DND-41 (cell line): ENCODE measurements at regions not wholly inside any gene's neighbourhood (a gene's known extent, or its start where the extent isn't known, plus 50 kb on each side); places are given as distances from the start of the nearest gene placed in this dataset.
"Not testable (repeated sequence)": the region's sequence is repeated elsewhere in the genome, so short reads cannot be mapped to it uniquely, and the experiment has no call there.

Experiments used
- ATAC-seq: fragments of 200-7000 bp; cut with Tn5 transposase; 3 replicates; pipeline ENCODE4 v1.9.1; 2021; ENCODE audit warnings: low read depth; ENCODE audit not compliant: insufficient read depth
- DNase-seq: peaks from one replicate; pipeline ENCODE4 v3.0.0-alpha.2; 2020
- H2AFZ ChIP-seq: 2 replicates; pipeline ENCODE4 v1.6.0; 2012; ENCODE audit warnings: low read depth, low read length
- H3K27ac ChIP-seq: 2 replicates; pipeline ENCODE4 v1.5.1; 2012; ENCODE audit warnings: low read length, inconsistent platforms
- H3K27me3 ChIP-seq: fragments of 200-600 bp; sonication (generic); 2 replicates; pipeline ENCODE4 v1.6.0; 2012; ENCODE audit warnings: low read length, mild to moderate bottlenecking, inconsistent platforms; ENCODE audit not compliant: insufficient read depth, poor library complexity
- H3K36me3 ChIP-seq: 2 replicates; pipeline ENCODE4 v1.5.1; 2012; ENCODE audit warnings: low read length, inconsistent platforms; ENCODE audit not compliant: insufficient read depth
- H3K4me1 ChIP-seq: 2 replicates; pipeline ENCODE4 v1.5.1; 2012; ENCODE audit warnings: mild to moderate bottlenecking, low read length; ENCODE audit not compliant: insufficient read depth
- H3K4me2 ChIP-seq: 2 replicates; pipeline ENCODE4 v1.6.0; 2012; ENCODE audit warnings: mild to moderate bottlenecking, moderate library complexity, low read length, inconsistent platforms; ENCODE audit not compliant: insufficient read depth
- H3K4me3 ChIP-seq, 2 experiments: fragments of 200-600 bp in 1 of 2; shearing (Covaris generic) in 1 of 2; 2 replicates each; pipeline ENCODE4 v1.5.1; 2012 to 2016; ENCODE audit warnings: inconsistent platforms in 2 of 2, low read length in 2 of 2, mild to moderate bottlenecking in 2 of 2, low read depth in 1 of 2, moderate library complexity in 1 of 2
- H3K79me2 ChIP-seq: 2 replicates; pipeline ENCODE4 v1.6.0; 2012; ENCODE audit warnings: low read length, inconsistent platforms; ENCODE audit not compliant: insufficient read depth
- H3K9ac ChIP-seq: 2 replicates; pipeline ENCODE4 v1.6.0; 2012; ENCODE audit warnings: low read depth, mild to moderate bottlenecking, inconsistent platforms, low read length, moderate library complexity
- H3K9me3 ChIP-seq: 2 replicates; pipeline ENCODE4 v1.5.1; 2012; ENCODE audit warnings: low read length, moderate library complexity, mild to moderate bottlenecking, inconsistent platforms; ENCODE audit not compliant: insufficient read depth, severe bottlenecking
- H4K20me1 ChIP-seq: 2 replicates; pipeline ENCODE4 v1.6.0; 2012; ENCODE audit warnings: low read length; ENCODE audit not compliant: insufficient read depth
- EZH2 ChIP-seq: IDR thresholded peaks from 3 replicates; pipeline ENCODE4 v1.6.1; 2012; ENCODE audit warnings: borderline replicate concordance, low read depth, mild to moderate bottlenecking, moderate library complexity, low read length, inconsistent platforms; ENCODE audit not compliant: severe bottlenecking
- TF ChIP-seq, protein P1 (sequence below): IDR thresholded peaks from 2 replicates; pipeline ENCODE4 v1.5.1; 2012; ENCODE audit warnings: borderline replicate concordance, low read length, moderate library complexity, mild to moderate bottlenecking; ENCODE audit not compliant: poor library complexity, severe bottlenecking; ENCODE audit errors: extremely low read depth

DNA sequence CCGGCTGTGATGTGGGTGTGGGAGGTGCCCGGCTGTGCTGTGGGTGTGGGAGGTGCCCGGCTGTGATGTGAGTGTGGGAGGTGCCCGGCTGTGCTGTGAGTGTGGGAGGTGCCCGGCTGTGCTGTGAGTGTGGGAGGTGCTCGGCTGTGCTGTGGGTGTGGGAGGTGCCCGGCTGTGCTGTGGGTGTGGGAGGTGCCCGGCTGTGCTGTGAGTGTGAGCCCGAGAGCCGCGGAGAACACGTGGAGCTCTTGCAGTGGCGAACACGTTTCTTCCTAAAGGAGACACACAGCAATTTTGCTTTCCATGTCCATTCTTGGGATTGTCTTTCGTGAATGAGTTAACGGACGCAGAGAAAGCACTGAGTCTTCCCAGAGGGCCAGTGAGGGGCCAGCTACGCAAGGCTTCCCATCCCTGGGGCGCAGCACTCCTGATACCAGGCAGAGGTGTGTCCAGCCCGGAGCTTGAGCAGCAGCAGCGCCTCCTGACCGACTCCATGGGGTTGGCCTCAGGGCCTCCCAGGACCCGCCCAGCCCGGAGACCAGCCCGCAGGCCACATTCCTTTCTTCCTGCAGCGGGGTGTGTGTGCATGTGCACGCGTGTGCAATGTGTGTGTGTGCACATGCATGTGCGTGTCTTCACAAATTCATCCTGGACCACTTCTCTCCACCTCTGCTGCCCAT lies 245.0 kb upstream of the B3GAT1 start:
- H4K20me1 ChIP-seq = no peaks in the 10 kb centered on the region
- ATAC-seq = no peak
- peak; percentile 20 for DNase-seq
- no peak overlapping the region for H2AFZ ChIP-seq
- TF ChIP-seq, protein P1, sequence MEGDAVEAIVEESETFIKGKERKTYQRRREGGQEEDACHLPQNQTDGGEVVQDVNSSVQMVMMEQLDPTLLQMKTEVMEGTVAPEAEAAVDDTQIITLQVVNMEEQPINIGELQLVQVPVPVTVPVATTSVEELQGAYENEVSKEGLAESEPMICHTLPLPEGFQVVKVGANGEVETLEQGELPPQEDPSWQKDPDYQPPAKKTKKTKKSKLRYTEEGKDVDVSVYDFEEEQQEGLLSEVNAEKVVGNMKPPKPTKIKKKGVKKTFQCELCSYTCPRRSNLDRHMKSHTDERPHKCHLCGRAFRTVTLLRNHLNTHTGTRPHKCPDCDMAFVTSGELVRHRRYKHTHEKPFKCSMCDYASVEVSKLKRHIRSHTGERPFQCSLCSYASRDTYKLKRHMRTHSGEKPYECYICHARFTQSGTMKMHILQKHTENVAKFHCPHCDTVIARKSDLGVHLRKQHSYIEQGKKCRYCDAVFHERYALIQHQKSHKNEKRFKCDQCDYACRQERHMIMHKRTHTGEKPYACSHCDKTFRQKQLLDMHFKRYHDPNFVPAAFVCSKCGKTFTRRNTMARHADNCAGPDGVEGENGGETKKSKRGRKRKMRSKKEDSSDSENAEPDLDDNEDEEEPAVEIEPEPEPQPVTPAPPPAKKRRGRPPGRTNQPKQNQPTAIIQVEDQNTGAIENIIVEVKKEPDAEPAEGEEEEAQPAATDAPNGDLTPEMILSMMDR = no peak
- TF ChIP-seq EZH2 = no peak
- peaks cover 18% of the 10 kb centered on the region for H3K9me3 ChIP-seq
- 0 out of 2 replicates have a peak overlapping the region, but pooled peaks have one; percentile 13 for H3K9ac ChIP-seq
- H3K4me3 ChIP-seq = no peak overlapping the region
- H3K27ac ChIP-seq = peak overlapping the region; percentile 72
- H3K27me3 ChIP-seq = no peaks in the 10 kb centered on the region
- H3K79me2 ChIP-seq = peaks cover 3% of the 10 kb centered on the region; the same call in 1 of the 2 replicates
- H3K36me3 ChIP-seq = no peaks in the 10 kb centered on the region
- H3K4me2 ChIP-seq = no peak overlapping the region
- H3K4me1 ChIP-seq = peaks cover 62% of the 10 kb centered on the region

GRCh38 chr11:134656086-134656840 lies 244.2 kb upstream of the B3GAT1 start:
- Histone ChIP-seq H3K4me1 (peaks cover 62% of the 10 kb centered on the region), H3K9ac (peak overlapping the region; percentile 52), H3K27ac (peak overlapping the region; percentile 87), H3K9me3 (peaks cover 10% of the 10 kb centered on the region), H3K4me2 (peak overlapping the region; percentile 55), H3K4me3 (peak overlapping the region in 1 of 2 experiments; percentile 42; a peak in 2 of 4 replicates)
- H3K36me3 ChIP-seq, H4K20me1 ChIP-seq, H3K79me2 ChIP-seq, H2AFZ ChIP-seq, ATAC-seq, H3K27me3 ChIP-seq: not testable (repeated sequence)
- DNase-seq = peak; percentile 59

DNA sequence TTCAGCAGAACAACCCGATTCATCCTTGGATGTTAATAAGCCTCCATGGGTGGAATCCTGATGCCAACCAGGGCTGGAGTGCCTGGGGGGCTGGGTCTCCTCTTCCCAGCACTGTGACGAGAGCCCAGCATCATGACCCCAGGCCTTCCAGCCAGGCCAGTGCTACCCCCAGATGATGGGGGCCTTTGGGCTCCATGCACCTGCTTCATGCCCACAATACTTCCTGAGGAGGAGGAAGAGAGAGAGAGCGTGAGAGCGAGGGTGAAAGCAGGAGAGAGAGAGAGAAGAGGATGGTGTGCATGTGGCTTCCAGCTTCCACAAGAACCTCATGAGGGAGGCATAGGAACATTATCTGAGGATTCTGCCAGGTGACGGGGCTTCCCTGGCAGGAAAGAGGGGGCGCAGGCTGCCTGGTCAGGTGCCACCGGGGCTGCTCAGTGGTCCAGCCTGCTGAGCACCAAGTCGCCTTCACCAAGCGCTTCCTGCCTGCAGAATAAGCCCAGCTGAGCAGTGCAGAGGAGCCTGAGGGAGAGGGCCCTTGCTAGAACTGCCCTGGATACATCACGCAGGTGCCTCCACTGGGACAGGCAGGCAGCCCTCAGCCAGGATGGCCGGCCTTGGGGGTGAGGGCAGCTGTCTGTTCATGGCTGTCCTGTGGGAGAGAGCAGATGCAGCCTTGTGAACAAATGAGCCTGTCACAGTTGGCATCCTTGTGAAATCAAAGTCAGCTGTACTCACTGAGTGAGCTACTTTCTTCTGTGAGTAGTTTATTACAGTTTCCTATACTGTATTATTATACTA lies 243.3 kb upstream of the B3GAT1 start:
- ATAC-seq (peak; percentile 64), DNase-seq (peak; percentile 78)
- H3K27ac ChIP-seq = peak overlapping the region; percentile 87
- H3K4me1 ChIP-seq = peaks cover 64% of the 10 kb centered on the region
- H3K4me2 ChIP-seq = peak overlapping the region; percentile 55
- TF ChIP-seq, protein P1 = peak; percentile 46
- TF ChIP-seq EZH2 = no peak
- peak overlapping the region; percentile 52 for H3K9ac ChIP-seq
- H3K4me3 ChIP-seq = peak overlapping the region in 1 of 2 experiments; percentile 42; a peak in 2 of 4 replicates
- no peak overlapping the region for H2AFZ ChIP-seq
- peaks cover 3% of the 10 kb centered on the region; the same call in 1 of the 2 replicates for H3K79me2 ChIP-seq
- no peaks in the 10 kb centered on the region for H3K27me3 ChIP-seq
- no peaks in the 10 kb centered on the region for H4K20me1 ChIP-seq
- no peaks in the 10 kb centered on the region for H3K36me3 ChIP-seq
- H3K9me3 ChIP-seq = peaks cover 2% of the 10 kb centered on the region
